ENCODE measurements at regions not wholly inside any gene's neighbourhood (a gene's known extent, or its start where the extent isn't known, plus 50 kb on each side); places are given as distances from the start of the nearest gene placed in this dataset.

GRCh38 chr14:66380143-66380542, 106.0 kb upstream of the CCDC196 start:
- no peak for TF ChIP-seq CTCF (IDR thresholded peaks at IDR 0.05; ENCODE audit: low read depth, low read length)
- TF ChIP-seq EZH2phosphoT487 (IDR thresholded peaks at IDR 0.05; ENCODE audit: low read depth), result no peak
